PC-3 (cell line): ENCODE measurements at regions not wholly inside any gene's neighbourhood (a gene's known extent, or its start where the extent isn't known, plus 50 kb on each side); places are given as distances from the start of the nearest gene placed in this dataset.

Source experiments
- CTCF ChIP-seq: fragments of 300-600 bp; sonication (generic); conservative IDR thresholded peaks from 2 replicates; pipeline ENCODE4 v1.5.1; 2017; ENCODE audit warnings: antibody characterized with exemption, low read depth, mild to moderate bottlenecking, low read length
- EZH2 ChIP-seq: fragments of 300-600 bp; sonication (generic); IDR thresholded peaks from one replicate; pipeline ENCODE4 v1.6.1; 2017; ENCODE audit warnings: antibody characterized with exemption, mild to moderate bottlenecking, low read length; ENCODE audit not compliant: unreplicated experiment
- EZH2phosphoT487 ChIP-seq: fragments of 300-600 bp; sonication (generic); IDR thresholded peaks from 2 replicates; pipeline ENCODE4 v1.6.1; 2018; ENCODE audit warnings: mild to moderate bottlenecking, antibody characterized with exemption, low read length, borderline replicate concordance

GRCh38 chr3:106277731-106278130 is 408.9 kb upstream of the CBLB start:
- TF ChIP-seq EZH2 (no peak), CTCF (no peak), EZH2phosphoT487 (no peak)
